ENCODE measurements at regions not wholly inside any gene's neighbourhood (a gene's known extent, or its start where the extent isn't known, plus 50 kb on each side); places are given as distances from the start of the nearest gene placed in this dataset.
"Not testable (repeated sequence)": the region's sequence is repeated elsewhere in the genome, so short reads cannot be mapped to it uniquely, and the experiment has no call there.

- no peak for TF ChIP-seq CTCF (IDR thresholded peaks at IDR 0.05; ENCODE audit: low read depth, low read length)
- TF ChIP-seq POLR2A (IDR thresholded peaks at IDR 0.05; ENCODE audit: extremely low read depth, insufficient read length), result no peak
- TF ChIP-seq MYC (IDR thresholded peaks at IDR 0.05; ENCODE audit: low read depth, low read length), result no peak
- no peak for TF ChIP-seq MAX (IDR thresholded peaks at IDR 0.05; ENCODE audit: low read depth, low read length)
- H3K4me3 ChIP-seq (ENCODE audit: low read depth, low read length), result no peak overlapping the region
- DNase-seq (ENCODE audit: low read depth), result no peak
These were observed 437.7 kb downstream of the CPS1 start for GRCh38 chr2:210994104-210994503.

- no peak overlapping the region for H3K4me3 ChIP-seq (ENCODE audit: low read depth, low read length)
- DNase-seq (ENCODE audit: low read depth), result no peak
- TF ChIP-seq MAX (IDR thresholded peaks at IDR 0.05; ENCODE audit: low read depth, low read length), result no peak
- TF ChIP-seq CTCF (IDR thresholded peaks at IDR 0.05; ENCODE audit: low read depth, low read length), result no peak
- TF ChIP-seq MYC (IDR thresholded peaks at IDR 0.05; ENCODE audit: low read depth, low read length), result no peak
- no peak for TF ChIP-seq POLR2A (IDR thresholded peaks at IDR 0.05; ENCODE audit: extremely low read depth, insufficient read length)
These were observed 441.0 kb downstream of the CPS1 start for GRCh38 chr2:210997373-210997772.

GRCh38 chr2:210998334-210998733 is 441.9 kb downstream of the CPS1 start:
- TF ChIP-seq MYC (IDR thresholded peaks at IDR 0.05; ENCODE audit: low read depth, low read length) (no peak), POLR2A (IDR thresholded peaks at IDR 0.05; ENCODE audit: extremely low read depth, insufficient read length) (no peak), CTCF (IDR thresholded peaks at IDR 0.05; ENCODE audit: low read depth, low read length) (no peak), MAX (IDR thresholded peaks at IDR 0.05; ENCODE audit: low read depth, low read length) (no peak)
- no peak for DNase-seq (ENCODE audit: low read depth)
- no peak overlapping the region for H3K4me3 ChIP-seq (ENCODE audit: low read depth, low read length)

GRCh38 chr2:211014376-211014775 is 458.0 kb downstream of the CPS1 start:
- TF ChIP-seq MYC (IDR thresholded peaks at IDR 0.05; ENCODE audit: low read depth, low read length) (no peak), POLR2A (IDR thresholded peaks at IDR 0.05; ENCODE audit: extremely low read depth, insufficient read length) (no peak), CTCF (IDR thresholded peaks at IDR 0.05; ENCODE audit: low read depth, low read length) (no peak), MAX (IDR thresholded peaks at IDR 0.05; ENCODE audit: low read depth, low read length) (no peak)
- no peak for DNase-seq (ENCODE audit: low read depth)
- H3K4me3 ChIP-seq (ENCODE audit: low read depth, low read length), result no peak overlapping the region

- H3K4me3 ChIP-seq (ENCODE audit: low read depth, low read length), result no peak overlapping the region
- no peak for TF ChIP-seq MAX (IDR thresholded peaks at IDR 0.05; ENCODE audit: low read depth, low read length)
- no peak for TF ChIP-seq CTCF (IDR thresholded peaks at IDR 0.05; ENCODE audit: low read depth, low read length)
- TF ChIP-seq MYC (IDR thresholded peaks at IDR 0.05; ENCODE audit: low read depth, low read length), result no peak
- TF ChIP-seq POLR2A (IDR thresholded peaks at IDR 0.05; ENCODE audit: extremely low read depth, insufficient read length), result no peak
- DNase-seq (ENCODE audit: low read depth), result no peak
These were observed 458.5 kb downstream of the CPS1 start for GRCh38 chr2:211014906-211015305.

GRCh38 chr2:211025089-211025488 is 468.7 kb downstream of the CPS1 start:
- DNase-seq (ENCODE audit: low read depth); H3K4me3 ChIP-seq (ENCODE audit: low read depth, low read length): not testable (repeated sequence)

Data from NB4 (cell line).